Activated B cell treated with CpG ODN at 0.5 μM for 24 hours (primary cell): ENCODE measurements at regions not wholly inside any gene's neighbourhood (a gene's known extent, or its start where the extent isn't known, plus 50 kb on each side); places are given as distances from the start of the nearest gene placed in this dataset.
"Not testable (repeated sequence)": the region's sequence is repeated elsewhere in the genome, so short reads cannot be mapped to it uniquely, and the experiment has no call there.

Experiments
- ATAC-seq: fragments of 200-7000 bp; cut with Tn5 transposase; one replicate; pipeline ENCODE4 v1.10.0; 2021; ENCODE audit warnings: low read depth, mild to moderate bottlenecking, moderate library complexity
- CTCF ChIA-PET: fragments of 350-600 bp; sonication (Branson Sonifier 250); formaldehyde crosslinking; loops from one replicate; lab custom pipeline; 2021; ENCODE audit warnings: antibody characterized with exemption; lab: Charles Lee
- POLR2A ChIA-PET: fragments of 350-600 bp; sonication (Branson Sonifier 250); formaldehyde crosslinking; loops from one replicate; lab custom pipeline; 2021; ENCODE audit warnings: antibody characterized with exemption; lab: Charles Lee
- DNase-seq: peaks from one replicate; pipeline ENCODE4 v3.0.0; 2022
- H3K27ac Mint-ChIP-seq: one replicate; pipeline ENCODE4 v1.8.0; 2020; ENCODE audit warnings: mixed read lengths
- H3K27me3 Mint-ChIP-seq: one replicate; pipeline ENCODE4 v1.8.0; 2021; ENCODE audit warnings: mixed read lengths
- H3K36me3 Mint-ChIP-seq: one replicate; pipeline ENCODE4 v1.8.0; 2021; ENCODE audit warnings: low read depth, mixed read lengths
- H3K4me1 Mint-ChIP-seq: one replicate; pipeline ENCODE4 v1.8.0; 2021; ENCODE audit warnings: mixed read lengths
- H3K4me3 Mint-ChIP-seq: one replicate; pipeline ENCODE4 v1.8.0; 2020; ENCODE audit warnings: mild to moderate bottlenecking, mixed read lengths
- H3K9me3 Mint-ChIP-seq: one replicate; pipeline ENCODE4 v1.8.0; 2020; ENCODE audit warnings: mixed read lengths
- CTCF ChIP-seq: fragments of 200-600 bp; IDR thresholded peaks from one replicate; pipeline ENCODE4 v1.8.0; 2022; ENCODE audit warnings: antibody characterized with exemption, mild to moderate bottlenecking
- intact Hi-C: fragments of 100-400 bp; cut with micrococcal nuclease; formaldehyde crosslinking; loops from one replicate; pipeline ENCODE4 v1.15.1; 2024

GRCh38 chr4:17024425-17024824 is 126.0 kb upstream of the LDB2 start:
- H3K27ac Mint-ChIP-seq: no peak overlapping the region
- TF ChIP-seq CTCF: no peak
- no peaks in the 10 kb centered on the region for H3K9me3 Mint-ChIP-seq
- ChIA-PET POLR2A (no interaction called here), CTCF (no interaction called here)
- intact Hi-C loops: no loop called here
- DNase-seq: no peak
- H3K27me3 Mint-ChIP-seq: no peaks in the 10 kb centered on the region
- no peaks in the 10 kb centered on the region for H3K4me1 Mint-ChIP-seq
- no peak for ATAC-seq
- H3K4me3 Mint-ChIP-seq: no peak overlapping the region
- H3K36me3 Mint-ChIP-seq: no peaks in the 10 kb centered on the region

- ChIA-PET POLR2A (no interaction called here), CTCF (no interaction called here)
- H3K27me3 Mint-ChIP-seq: no peaks in the 10 kb centered on the region
- TF ChIP-seq CTCF: no peak
- no peaks in the 10 kb centered on the region for H3K4me1 Mint-ChIP-seq
- no peak overlapping the region for H3K27ac Mint-ChIP-seq
- no peak overlapping the region for H3K4me3 Mint-ChIP-seq
- ATAC-seq (no peak), DNase-seq (no peak)
- no peaks in the 10 kb centered on the region for H3K9me3 Mint-ChIP-seq
- H3K36me3 Mint-ChIP-seq: no peaks in the 10 kb centered on the region
- intact Hi-C loops: no loop called here
These were observed 122.5 kb upstream of the LDB2 start for GRCh38 chr4:17020901-17021300.

- Mint-ChIP-seq H3K36me3 (no peaks in the 10 kb centered on the region), H3K4me1 (no peaks in the 10 kb centered on the region), H3K27ac (no peak overlapping the region), H3K4me3 (no peak overlapping the region), H3K27me3 (no peaks in the 10 kb centered on the region), H3K9me3 (no peaks in the 10 kb centered on the region)
- DNase-seq (no peak), ATAC-seq (no peak)
- TF ChIP-seq CTCF: no peak
- intact Hi-C loops: no loop called here
- CTCF ChIA-PET: no interaction called here
- POLR2A ChIA-PET: no interaction called here
These were observed 122.0 kb upstream of the LDB2 start for GRCh38 chr4:17020451-17020850.

GRCh38 chr4:17018621-17019020 is 120.2 kb upstream of the LDB2 start:
- H3K4me1 Mint-ChIP-seq, intact Hi-C loops, H3K27me3 Mint-ChIP-seq, POLR2A ChIA-PET, H3K36me3 Mint-ChIP-seq, H3K27ac Mint-ChIP-seq, DNase-seq, H3K9me3 Mint-ChIP-seq, ATAC-seq, CTCF ChIA-PET, H3K4me3 Mint-ChIP-seq: not testable (repeated sequence)

GRCh38 chr4:17018013-17018412 is 119.6 kb upstream of the LDB2 start:
- TF ChIP-seq CTCF: no peak
- no peaks in the 10 kb centered on the region for H3K36me3 Mint-ChIP-seq
- no peak overlapping the region for H3K4me3 Mint-ChIP-seq
- CTCF ChIA-PET: no interaction called here
- H3K9me3 Mint-ChIP-seq: no peaks in the 10 kb centered on the region
- no peaks in the 10 kb centered on the region for H3K27me3 Mint-ChIP-seq
- no peak overlapping the region for H3K27ac Mint-ChIP-seq
- POLR2A ChIA-PET: no interaction called here
- intact Hi-C loops: no loop called here
- DNase-seq (no peak), ATAC-seq (no peak)
- H3K4me1 Mint-ChIP-seq: no peaks in the 10 kb centered on the region

- Mint-ChIP-seq H3K4me1 (no peaks in the 10 kb centered on the region), H3K27me3 (no peaks in the 10 kb centered on the region), H3K9me3 (no peaks in the 10 kb centered on the region), H3K36me3 (no peaks in the 10 kb centered on the region), H3K4me3 (no peak overlapping the region), H3K27ac (no peak overlapping the region)
- ChIA-PET CTCF (no interaction called here), POLR2A (no interaction called here)
- DNase-seq: no peak
- intact Hi-C loops: no loop called here
- TF ChIP-seq CTCF: no peak
- ATAC-seq: no peak
These were observed 115.0 kb upstream of the LDB2 start for GRCh38 chr4:17013382-17014006.
